ENCODE measurements at regions not wholly inside any gene's neighbourhood (a gene's known extent, or its start where the extent isn't known, plus 50 kb on each side); places are given as distances from the start of the nearest gene placed in this dataset.

DNA sequence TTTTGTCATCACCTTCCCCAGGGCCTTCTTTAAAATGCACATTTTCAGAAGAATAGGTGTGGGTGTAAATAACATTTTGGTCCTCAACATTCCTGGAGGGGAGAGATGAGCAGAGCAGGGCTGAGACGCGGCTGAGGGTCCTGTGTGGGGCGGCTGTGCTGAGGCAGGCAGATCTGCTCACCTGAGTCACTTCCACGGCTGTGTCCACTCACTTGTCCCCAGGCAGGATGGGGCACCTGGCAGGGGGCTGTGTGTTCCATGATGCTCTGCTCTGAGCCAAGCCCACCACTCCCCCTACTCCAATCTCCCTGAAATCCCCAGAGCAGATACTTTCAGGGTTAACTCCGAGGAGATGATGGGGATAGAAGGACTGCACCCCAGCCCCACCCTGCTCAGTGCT is 93.8 kb downstream of the GLRX3 start:
- 100% methylated on average over 2 of the region's 5 CpGs; no CpG with 5 or more reads in 9 of the 10 experiments for WGBS, 10 experiments
- Histone ChIP-seq H3K27ac (no peak overlapping the region), H3K4me3 (no peak overlapping the region), H3K4me1 (replicated peaks in 1 of 2) (no peaks in the 10 kb centered on the region)
- no peak for ATAC-seq (replicated peaks in 6 of 8)
- in situ Hi-C loops (cut with MboI; ENCODE audit: low pct_unique_long_range_greater_than_20kb in 2 of 9, low sequenced_read_pairs in 9 of 9, unreplicated experiment in 9 of 9): no loop called here

DNA sequence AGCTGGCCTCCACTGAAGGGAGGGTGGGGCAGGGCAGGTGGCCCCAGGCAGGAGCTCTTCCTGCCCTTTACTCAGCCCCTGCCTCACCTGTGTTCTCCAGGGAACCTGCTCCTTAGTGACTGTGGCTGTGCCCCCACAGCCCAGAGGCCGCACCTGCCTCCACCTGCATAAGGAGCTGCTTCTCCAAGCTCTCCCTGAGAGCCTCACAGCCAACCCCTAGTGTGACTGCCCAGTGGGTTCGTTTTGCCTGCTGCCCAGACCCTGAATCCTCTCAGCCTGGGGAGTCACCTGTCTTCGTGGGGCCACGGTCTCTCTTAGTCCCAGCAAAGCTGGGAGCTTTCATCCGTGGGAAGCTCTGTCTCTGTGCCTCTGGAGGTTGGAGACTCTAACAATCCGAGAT is 94.4 kb downstream of the GLRX3 start:
- H3K4me1 ChIP-seq (replicated peaks in 1 of 2): no peaks in the 10 kb centered on the region
- 40 to 60% (median 57%) methylated on average over 1 to 2 of the region's 6 CpGs; no CpG with 5 or more reads in 7 of the 10 experiments for WGBS, 10 experiments
- ATAC-seq (replicated peaks in 6 of 8): no peak

DNA sequence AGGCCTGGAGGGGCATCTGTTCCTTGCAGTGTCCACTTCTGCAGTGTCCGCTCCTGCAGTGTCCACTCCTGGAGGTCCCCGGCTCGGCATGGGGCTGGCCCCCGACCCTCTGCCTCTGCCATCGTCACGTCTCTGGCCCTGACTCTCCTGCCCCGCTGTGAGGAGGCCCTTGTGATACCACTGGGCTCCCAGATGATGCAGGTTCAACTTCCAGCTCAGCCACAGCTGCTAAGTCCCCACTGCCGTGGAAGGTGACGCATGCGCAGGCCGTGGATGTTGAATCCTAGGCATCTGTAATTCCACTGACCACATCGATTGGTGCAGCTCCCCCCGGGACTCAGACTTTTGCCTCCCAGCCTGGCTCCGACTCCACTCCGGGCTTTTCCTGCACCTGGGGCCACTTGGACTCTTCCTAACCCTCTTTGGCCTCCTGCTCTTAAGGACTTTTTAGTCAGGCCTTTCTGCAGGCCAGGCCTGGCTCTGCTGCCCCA is 95.1 kb downstream of the GLRX3 start:
- Histone ChIP-seq H3K4me1 (replicated peaks in 1 of 2) (no peaks in the 10 kb centered on the region), H3K4me3 (no peak overlapping the region), H3K27ac (no peak overlapping the region)
- ATAC-seq (replicated peaks in 6 of 8): no peak
- WGBS, 10 experiments: 58 to 80% methylated on average over 1 to 4 of the region's 15 CpGs; no CpG with 5 or more reads in 8 of the 10 experiments
- in situ Hi-C loops (cut with MboI; ENCODE audit: low pct_unique_long_range_greater_than_20kb in 2 of 9, low sequenced_read_pairs in 9 of 9, unreplicated experiment in 9 of 9): no loop called here

More for the DNA sequence above, 94.4 kb downstream of the GLRX3 start:
- in situ Hi-C loops (cut with MboI; ENCODE audit: low pct_unique_long_range_greater_than_20kb in 2 of 9, low sequenced_read_pairs in 9 of 9, unreplicated experiment in 9 of 9): no loop called here
- no peak overlapping the region for H3K4me3 ChIP-seq
- no peak overlapping the region for H3K27ac ChIP-seq

DNA sequence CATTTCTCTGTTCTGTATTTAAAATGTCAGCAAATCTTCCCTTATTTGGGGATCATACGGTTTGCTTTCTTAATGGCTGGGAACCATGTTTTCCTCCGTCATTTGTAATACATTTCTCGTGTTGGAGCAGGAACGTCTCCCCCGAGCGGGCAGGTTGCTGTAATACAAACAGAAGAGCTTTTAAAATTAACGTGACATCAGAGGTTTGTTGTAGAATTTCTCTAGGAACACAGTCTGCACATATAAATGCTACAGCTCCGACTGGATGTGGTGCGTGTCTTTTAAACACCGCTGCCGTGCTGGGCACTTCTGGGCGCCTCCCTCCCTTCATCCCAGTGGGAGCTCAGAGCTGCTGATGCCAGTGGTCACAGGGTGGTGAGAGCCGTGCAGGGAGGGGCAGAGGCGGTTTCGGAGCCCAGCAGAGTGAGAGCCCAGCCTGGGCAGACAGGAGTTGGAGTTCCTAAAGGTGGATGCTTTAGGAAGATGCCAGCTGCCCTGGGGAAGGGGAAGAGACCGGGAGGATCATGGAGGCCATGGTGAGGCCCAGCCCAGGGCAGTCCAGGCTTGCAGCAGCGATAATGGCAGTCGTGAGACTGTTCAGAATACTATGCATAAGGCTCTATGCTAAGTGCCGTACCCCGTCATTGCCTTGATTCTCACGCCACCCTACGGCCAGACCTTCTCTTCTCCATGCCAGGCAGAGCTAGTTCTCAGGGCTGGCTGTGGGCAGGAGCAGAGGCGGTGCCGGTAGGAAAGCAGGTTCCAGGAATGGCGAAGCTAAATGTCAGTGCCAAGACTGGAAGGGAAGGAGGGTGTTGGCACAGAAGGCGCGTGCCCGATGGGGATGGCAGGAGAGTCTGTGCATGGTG is 96.2 kb downstream of the GLRX3 start:
- Histone ChIP-seq H3K27ac (no peak overlapping the region), H3K4me1 (replicated peaks in 1 of 2) (no peaks in the 10 kb centered on the region), H3K4me3 (no peak overlapping the region)
- ATAC-seq (replicated peaks in 6 of 8): peak in 2 of 8 experiments; percentile 64 to 92
- WGBS, 10 experiments: 7 to 92% (median 79%) methylated on average over 1 to 16 of the region's 28 CpGs
- in situ Hi-C loops (cut with MboI; ENCODE audit: low pct_unique_long_range_greater_than_20kb in 2 of 9, low sequenced_read_pairs in 9 of 9, unreplicated experiment in 9 of 9): no loop called here

DNA sequence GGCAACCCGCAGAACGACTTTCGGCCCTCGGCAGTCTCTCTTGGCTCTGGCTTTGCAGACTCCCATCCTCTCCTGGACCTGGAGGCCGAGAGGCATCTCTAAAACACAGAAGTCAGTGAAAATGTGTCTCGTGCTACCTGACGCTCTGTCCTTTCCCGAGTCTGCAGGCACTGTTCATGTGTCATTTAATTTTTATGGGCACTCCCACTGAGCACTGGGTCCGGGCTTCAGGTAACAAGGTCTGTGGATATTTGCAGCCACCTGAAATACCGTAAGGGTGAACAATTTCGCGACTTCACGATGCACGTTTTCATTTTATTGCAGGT is 96.8 kb downstream of the GLRX3 start:
- Histone ChIP-seq H3K4me3 (no peak overlapping the region), H3K4me1 (replicated peaks in 1 of 2) (no peaks in the 10 kb centered on the region), H3K27ac (no peak overlapping the region)
- WGBS, 10 experiments: 5 to 89% (median 55%) methylated on average over 1 to 14 of the region's 14 CpGs
- in situ Hi-C loops (cut with MboI; ENCODE audit: low pct_unique_long_range_greater_than_20kb in 2 of 9, low sequenced_read_pairs in 9 of 9, unreplicated experiment in 9 of 9): no loop called here
- ATAC-seq (replicated peaks in 6 of 8): no peak

DNA sequence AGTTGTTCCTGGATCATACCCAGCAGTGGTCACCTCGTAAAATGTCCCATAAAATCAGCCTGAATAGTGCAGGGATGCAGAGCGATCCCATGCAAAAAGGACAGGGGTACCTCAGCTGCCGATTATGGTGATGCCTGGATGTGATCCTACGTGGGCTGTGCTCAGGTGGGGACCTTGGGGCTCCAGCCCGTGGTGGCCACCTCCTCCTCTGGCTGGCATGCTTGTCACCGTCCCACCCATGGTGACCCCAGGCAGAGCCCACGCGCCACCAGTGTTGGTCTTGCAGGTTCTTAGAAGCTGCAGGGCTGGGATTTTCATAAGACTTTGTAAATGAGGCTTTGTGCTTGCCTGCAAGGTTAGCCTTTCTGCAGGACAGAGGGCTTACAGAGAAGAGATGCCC is 97.2 kb downstream of the GLRX3 start:
- ATAC-seq (replicated peaks in 6 of 8): no peak
- in situ Hi-C loops (cut with MboI; ENCODE audit: low pct_unique_long_range_greater_than_20kb in 2 of 9, low sequenced_read_pairs in 9 of 9, unreplicated experiment in 9 of 9): no loop called here
- H3K4me3 ChIP-seq: no peak overlapping the region
- H3K4me1 ChIP-seq (replicated peaks in 1 of 2): no peaks in the 10 kb centered on the region
- WGBS, 10 experiments: 0 to 100% (median 69%) methylated on average over 1 to 6 of the region's 8 CpGs; no CpG with 5 or more reads in 5 of the 10 experiments
- H3K27ac ChIP-seq: no peak overlapping the region

DNA sequence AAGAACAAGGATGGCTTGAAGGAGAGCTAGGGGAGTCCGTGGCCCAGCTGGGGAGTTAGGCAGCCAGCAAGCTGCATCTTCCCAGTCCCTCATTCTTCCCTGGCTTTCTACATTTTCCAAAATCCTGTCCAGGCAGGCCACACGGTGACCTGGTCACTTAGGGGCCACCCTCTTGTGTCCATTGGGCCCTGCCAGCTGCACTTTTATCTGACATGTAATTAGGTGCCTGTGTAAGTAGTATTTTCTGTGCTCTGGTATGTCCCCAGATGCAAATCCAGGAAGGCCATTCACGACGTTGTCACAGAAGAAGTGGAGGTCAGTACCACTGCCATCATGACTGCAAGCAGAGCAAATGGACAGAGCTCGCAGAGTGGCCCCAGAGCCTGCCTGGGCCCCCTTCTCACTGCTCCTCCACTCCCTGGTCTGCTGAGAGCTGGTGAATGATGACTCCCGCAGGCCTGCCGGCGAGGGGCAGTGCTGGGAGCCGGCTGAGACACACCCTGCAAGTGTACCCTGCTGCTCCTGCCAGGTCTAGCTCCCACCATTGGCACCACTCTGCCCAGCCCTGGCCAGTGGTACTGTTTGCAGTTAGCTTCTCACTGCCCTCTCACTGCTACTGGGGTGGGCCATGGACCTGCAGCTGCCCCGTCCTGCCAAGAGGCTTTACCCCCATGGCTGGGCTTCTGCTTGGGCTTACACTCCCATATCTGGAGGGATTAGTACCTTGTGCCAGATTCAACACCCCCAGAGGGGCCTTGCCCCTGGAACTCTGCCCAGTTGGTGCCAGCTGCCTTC is 98.2 kb downstream of the GLRX3 start:
- ATAC-seq (replicated peaks in 6 of 8): no peak
- Histone ChIP-seq H3K4me3 (no peak overlapping the region), H3K27ac (no peak overlapping the region), H3K4me1 (replicated peaks in 1 of 2) (no peaks in the 10 kb centered on the region)
- 0 to 80% (median 20%) methylated on average over 1 to 3 of the region's 10 CpGs; no CpG with 5 or more reads in 3 of the 10 experiments for whole genome bisulfite sequencing, 10 experiments
- in situ Hi-C loops (cut with MboI; ENCODE audit: low pct_unique_long_range_greater_than_20kb in 2 of 9, low sequenced_read_pairs in 9 of 9, unreplicated experiment in 9 of 9): no loop called here

DNA sequence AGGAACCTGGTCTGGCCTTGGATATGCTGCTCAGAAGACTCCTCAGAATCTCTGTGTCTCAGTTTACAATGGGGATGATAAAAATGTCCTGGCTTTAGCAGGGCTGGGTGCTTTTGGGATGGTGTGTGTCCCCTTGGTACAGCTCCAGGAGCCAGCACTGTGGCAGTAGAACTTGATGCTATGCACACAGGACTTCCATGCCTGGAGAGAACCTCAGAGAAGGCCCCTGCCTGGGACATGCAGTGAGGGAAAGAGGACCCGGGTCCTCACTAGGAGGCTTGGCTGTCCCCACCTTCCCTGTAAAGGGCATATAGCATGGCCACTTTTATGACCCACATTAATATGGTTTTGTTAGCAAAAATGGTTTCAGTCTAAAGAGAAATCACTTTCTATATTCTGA is 100.5 kb downstream of the GLRX3 start:
- no peak overlapping the region for H3K4me3 ChIP-seq
- WGBS, 10 experiments: 0 to 83% (median 44%) methylated on average over 1 of the region's 1 CpG; no CpG with 5 or more reads in 4 of the 10 experiments
- in situ Hi-C loops (cut with MboI; ENCODE audit: low pct_unique_long_range_greater_than_20kb in 2 of 9, low sequenced_read_pairs in 9 of 9, unreplicated experiment in 9 of 9): no loop called here
- no peaks in the 10 kb centered on the region for H3K4me1 ChIP-seq (replicated peaks in 1 of 2)
- no peak for ATAC-seq (replicated peaks in 6 of 8)
- H3K27ac ChIP-seq: no peak overlapping the region

DNA sequence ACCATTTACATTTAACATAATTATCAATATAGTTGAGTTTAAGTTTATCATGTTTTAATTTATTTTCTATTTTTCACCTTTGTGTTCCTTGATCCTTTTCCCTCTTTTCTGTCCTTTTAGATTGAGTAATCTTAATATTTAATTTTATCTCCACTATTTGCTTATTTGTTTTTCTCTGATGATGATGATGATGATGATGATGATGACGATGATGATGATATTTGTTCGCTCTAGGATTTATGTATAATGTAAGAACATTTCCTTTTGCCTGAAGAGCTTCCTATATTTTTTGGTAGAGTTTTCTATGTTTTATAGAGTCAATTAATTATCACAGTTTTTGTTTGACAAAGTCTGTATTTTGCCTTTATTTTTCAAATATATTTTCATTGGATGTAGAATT is 104.2 kb downstream of the GLRX3 start:
- H3K4me3 ChIP-seq: no peak overlapping the region
- WGBS, 10 experiments: 12 to 100% (median 75%) methylated on average over 1 to 2 of the region's 2 CpGs
- no peaks in the 10 kb centered on the region for H3K4me1 ChIP-seq (replicated peaks in 1 of 2)
- no peak overlapping the region for H3K27ac ChIP-seq
- no peak for ATAC-seq (replicated peaks in 6 of 8)
- in situ Hi-C loops (cut with MboI; ENCODE audit: low pct_unique_long_range_greater_than_20kb in 2 of 9, low sequenced_read_pairs in 9 of 9, unreplicated experiment in 9 of 9): no loop called here

DNA sequence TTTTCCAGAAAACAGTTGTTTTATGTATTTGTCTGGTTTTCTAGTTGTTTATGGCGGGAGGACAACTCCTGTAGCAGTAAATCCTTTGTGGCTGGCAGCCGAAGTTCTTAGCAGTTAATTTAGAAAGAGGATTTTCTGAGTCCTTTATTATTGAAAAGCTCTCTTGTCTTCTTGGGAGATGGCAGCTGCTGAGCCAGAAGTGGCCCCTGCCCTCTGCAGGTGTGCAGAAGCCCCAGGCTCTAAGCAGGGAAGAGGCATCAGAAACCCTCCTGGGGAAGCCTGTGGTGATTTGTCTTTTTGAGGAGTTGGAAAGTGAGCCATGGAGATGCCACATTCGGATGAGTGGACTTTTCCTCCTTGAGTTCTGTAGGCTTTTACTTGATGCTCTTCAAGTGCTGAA is 106.3 kb downstream of the GLRX3 start:
- WGBS, 10 experiments: 0 to 56% (median 20%) methylated on average over 1 to 3 of the region's 3 CpGs; no CpG with 5 or more reads in 1 of the 10 experiments
- H3K27ac ChIP-seq: no peak overlapping the region
- in situ Hi-C loops (cut with MboI; ENCODE audit: low pct_unique_long_range_greater_than_20kb in 2 of 9, low sequenced_read_pairs in 9 of 9, unreplicated experiment in 9 of 9): no loop called here
- no peaks in the 10 kb centered on the region for H3K4me1 ChIP-seq (replicated peaks in 1 of 2)
- no peak for ATAC-seq (replicated peaks in 6 of 8)
- no peak overlapping the region for H3K4me3 ChIP-seq

DNA sequence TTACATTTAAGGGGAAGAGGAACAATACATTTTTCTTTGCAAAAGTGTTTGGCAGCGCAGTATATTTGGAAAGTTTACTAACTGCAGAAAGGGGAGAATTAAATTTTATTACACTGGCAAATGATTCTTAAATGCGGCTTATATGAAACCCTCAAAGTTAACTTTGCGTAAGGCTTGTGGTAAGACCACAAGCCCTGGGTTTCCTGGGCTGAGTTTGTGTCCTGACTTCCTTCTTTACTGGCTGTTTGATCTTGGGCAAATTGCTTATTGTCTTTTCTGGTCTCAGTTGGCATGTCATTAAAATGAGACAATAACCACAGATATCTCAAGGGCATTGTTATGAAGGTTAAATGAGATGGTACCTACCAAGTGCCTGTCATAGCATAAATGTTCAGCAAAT is 106.8 kb downstream of the GLRX3 start:
- in situ Hi-C loops (cut with MboI; ENCODE audit: low pct_unique_long_range_greater_than_20kb in 2 of 9, low sequenced_read_pairs in 9 of 9, unreplicated experiment in 9 of 9): no loop called here
- ATAC-seq (replicated peaks in 6 of 8): no peak
- Histone ChIP-seq H3K4me1 (replicated peaks in 1 of 2) (no peaks in the 10 kb centered on the region), H3K27ac (no peak overlapping the region), H3K4me3 (no peak overlapping the region)
- WGBS, 10 experiments: 43 to 100% (median 77%) methylated on average over 1 to 3 of the region's 3 CpGs; no CpG with 5 or more reads in 2 of the 10 experiments

DNA sequence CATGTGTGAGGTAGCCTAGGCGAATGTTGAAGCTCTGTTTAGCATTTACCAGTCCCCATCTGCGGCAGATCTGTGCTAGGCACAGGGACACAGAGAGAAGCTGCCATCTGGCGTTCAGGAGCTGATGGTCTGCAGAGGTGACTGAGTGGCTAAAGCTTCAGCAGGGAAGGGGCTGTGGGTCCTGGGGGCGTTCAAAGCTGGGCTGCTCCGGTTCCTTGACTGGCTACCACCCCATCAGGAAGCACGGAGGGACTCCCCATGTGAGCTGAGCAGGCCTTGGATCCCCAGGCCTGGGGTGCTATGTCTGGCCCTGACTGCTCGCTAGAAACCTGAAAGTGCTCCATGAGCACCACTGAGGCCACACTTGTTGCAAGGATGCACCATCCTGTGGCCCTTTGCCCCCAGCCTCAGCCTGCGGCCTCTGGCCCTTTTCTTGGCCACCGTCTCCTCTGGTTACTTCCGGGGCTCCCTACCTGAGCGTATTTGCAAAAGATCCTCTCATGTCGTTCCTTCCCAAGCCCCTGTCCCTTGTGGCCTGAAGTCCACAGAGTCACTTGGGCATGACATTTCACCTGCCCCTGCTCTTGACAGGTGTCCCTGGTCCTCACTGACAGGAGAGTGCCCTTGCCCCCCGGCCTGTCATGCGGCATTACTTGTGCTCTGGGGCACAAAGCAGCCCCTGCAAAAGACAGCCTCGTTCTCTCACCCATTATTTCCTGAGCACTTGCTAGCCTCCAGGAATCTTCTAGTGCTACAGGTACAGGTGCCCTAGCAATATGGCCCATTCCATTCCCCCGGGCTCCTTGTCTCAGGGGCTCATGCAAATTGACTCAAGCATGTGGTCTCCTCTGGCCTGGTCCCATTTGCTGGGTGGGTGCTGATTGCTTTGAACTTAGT is 108.1 kb downstream of the GLRX3 start:
- in situ Hi-C loops (cut with MboI; ENCODE audit: low pct_unique_long_range_greater_than_20kb in 2 of 9, low sequenced_read_pairs in 9 of 9, unreplicated experiment in 9 of 9): no loop called here
- ATAC-seq (replicated peaks in 6 of 8): no peak
- Histone ChIP-seq H3K4me3 (no peak overlapping the region), H3K4me1 (replicated peaks in 1 of 2) (no peaks in the 10 kb centered on the region), H3K27ac (no peak overlapping the region)
- WGBS, 10 experiments: 0 to 78% (median 60%) methylated on average over 1 to 9 of the region's 16 CpGs; no CpG with 5 or more reads in 1 of the 10 experiments
